Uterus (tissue), 3 donors: ENCODE measurements at regions not wholly inside any gene's neighbourhood (a gene's known extent, or its start where the extent isn't known, plus 50 kb on each side); places are given as distances from the start of the nearest gene placed in this dataset.
A peak's percentile ranks its signal among the peaks of the same experiment; 100 is the strongest.

Experiments
- DNase-seq, 2 donors: peaks; one replicate each; pipeline ENCODE4 v3.0.0-alpha.2; 2019 to 2020
- H3K27ac ChIP-seq, 2 donors: fragments of 200-600 bp; sonication (generic); 1 replicate in 1 of 2; 2 replicates in 1 of 2; pipeline ENCODE4 v1.5.1; 2016 to 2018
- H3K27me3 ChIP-seq, 2 donors: fragments of 200-600 bp; sonication (generic); one replicate each; pipeline ENCODE4 v1.5.1; 2018 to 2019; ENCODE audit warnings: control low read depth in 1 of 2
- H3K36me3 ChIP-seq, 2 donors: fragments of 200-600 bp; sonication (generic); one replicate each; pipeline ENCODE4 v1.5.1; 2019; ENCODE audit warnings: control low read depth in 1 of 2
- H3K4me1 ChIP-seq, 2 donors: fragments of 200-600 bp; sonication (generic); one replicate each; pipeline ENCODE4 v1.5.1; 2018 to 2019; ENCODE audit warnings: control low read depth in 1 of 2
- H3K4me3 ChIP-seq, 2 donors: fragments of 200-600 bp; sonication (generic); 1 replicate in 1 of 2; 2 replicates in 1 of 2; pipeline ENCODE4 v1.5.1; 2018 to 2019; ENCODE audit warnings: mild to moderate bottlenecking in 1 of 2
- H3K9me3 ChIP-seq, 2 donors: fragments of 200-600 bp; sonication (generic); one replicate each; pipeline ENCODE4 v1.5.1; 2019; ENCODE audit warnings: control low read depth in 1 of 2
- POLR2A ChIP-seq, 2 donors: fragments of 450-650 bp; IDR thresholded peaks; one replicate each; pipeline ENCODE4 v1.6.1; 2016; ENCODE audit warnings: antibody characterized with exemption in 2 of 2, mild to moderate bottlenecking in 1 of 2, moderate library complexity in 1 of 2
- intact Hi-C: fragments of 100-400 bp; cut with DNase I; formaldehyde crosslinking; loops from one replicate; pipeline ENCODE4 v1.15.1; 2023; ENCODE audit warnings: low total_unique reads
- TF ChIP-seq, protein P1 (sequence below), 4 experiments: fragments of 200-600 bp in 2 of 4; fragments of 450-650 bp in 2 of 4; sonication (generic) in 2 of 4; IDR thresholded peaks; one replicate each; pipeline ENCODE4 v1.5.1; 2016 to 2019; ENCODE audit warnings: antibody characterized with exemption in 4 of 4, mild to moderate bottlenecking in 2 of 4, moderate library complexity in 1 of 4
- donor health status: DM: yes; HTN: yes; CAD: no.

DNA sequence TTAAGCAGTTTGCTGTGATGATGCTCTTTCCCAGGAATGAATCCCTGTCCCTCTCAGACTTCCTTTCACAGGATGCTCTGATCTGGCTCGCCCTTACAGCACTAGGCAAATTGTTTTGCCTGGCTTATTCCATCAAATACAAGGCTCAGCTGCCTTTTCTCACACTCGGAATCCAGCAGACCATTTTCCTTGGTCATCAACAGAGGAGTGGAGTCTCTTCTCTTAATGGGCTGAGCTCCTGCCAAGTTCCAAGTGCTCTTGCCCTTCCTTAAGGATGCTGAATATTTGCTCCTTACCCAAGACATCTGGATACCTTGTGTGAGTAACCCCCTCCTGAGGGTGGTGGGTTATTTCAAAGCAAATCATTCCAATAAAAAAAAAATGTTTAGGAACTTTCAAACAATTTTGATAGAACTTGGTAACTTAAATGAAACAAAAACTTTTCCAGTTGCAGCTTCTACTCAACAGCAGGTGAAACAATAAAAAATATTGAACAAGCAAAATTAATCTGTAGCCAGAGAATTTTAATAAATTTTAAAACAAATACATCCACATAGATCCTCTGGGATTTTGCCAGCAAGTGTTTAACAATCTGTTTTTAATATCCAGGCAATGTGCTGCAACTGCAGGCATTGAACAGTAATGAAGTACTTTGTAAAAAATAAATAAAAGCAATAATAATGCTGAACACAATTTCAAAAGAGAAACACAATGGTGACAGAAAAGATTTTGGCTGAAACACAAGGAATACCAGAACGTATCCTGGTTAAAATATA, 264.0 kb upstream of the FAR2 start:
- TF ChIP-seq, protein P1, sequence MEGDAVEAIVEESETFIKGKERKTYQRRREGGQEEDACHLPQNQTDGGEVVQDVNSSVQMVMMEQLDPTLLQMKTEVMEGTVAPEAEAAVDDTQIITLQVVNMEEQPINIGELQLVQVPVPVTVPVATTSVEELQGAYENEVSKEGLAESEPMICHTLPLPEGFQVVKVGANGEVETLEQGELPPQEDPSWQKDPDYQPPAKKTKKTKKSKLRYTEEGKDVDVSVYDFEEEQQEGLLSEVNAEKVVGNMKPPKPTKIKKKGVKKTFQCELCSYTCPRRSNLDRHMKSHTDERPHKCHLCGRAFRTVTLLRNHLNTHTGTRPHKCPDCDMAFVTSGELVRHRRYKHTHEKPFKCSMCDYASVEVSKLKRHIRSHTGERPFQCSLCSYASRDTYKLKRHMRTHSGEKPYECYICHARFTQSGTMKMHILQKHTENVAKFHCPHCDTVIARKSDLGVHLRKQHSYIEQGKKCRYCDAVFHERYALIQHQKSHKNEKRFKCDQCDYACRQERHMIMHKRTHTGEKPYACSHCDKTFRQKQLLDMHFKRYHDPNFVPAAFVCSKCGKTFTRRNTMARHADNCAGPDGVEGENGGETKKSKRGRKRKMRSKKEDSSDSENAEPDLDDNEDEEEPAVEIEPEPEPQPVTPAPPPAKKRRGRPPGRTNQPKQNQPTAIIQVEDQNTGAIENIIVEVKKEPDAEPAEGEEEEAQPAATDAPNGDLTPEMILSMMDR (IDR thresholded peaks at IDR 0.05), result no peak
- no peak for TF ChIP-seq POLR2A (IDR thresholded peaks at IDR 0.05)
- Histone ChIP-seq H3K9me3 (no peaks in the 10 kb centered on the region), H3K27ac (peak overlapping the region in 1 of 2 donors; percentile 14), H3K4me3 (no peak overlapping the region), H3K27me3 (no peaks in the 10 kb centered on the region), H3K36me3 (no peaks in the 10 kb centered on the region), H3K4me1 (no peaks in the 10 kb centered on the region)
- intact Hi-C loops, result no loop called here
- no peak for DNase-seq

DNA sequence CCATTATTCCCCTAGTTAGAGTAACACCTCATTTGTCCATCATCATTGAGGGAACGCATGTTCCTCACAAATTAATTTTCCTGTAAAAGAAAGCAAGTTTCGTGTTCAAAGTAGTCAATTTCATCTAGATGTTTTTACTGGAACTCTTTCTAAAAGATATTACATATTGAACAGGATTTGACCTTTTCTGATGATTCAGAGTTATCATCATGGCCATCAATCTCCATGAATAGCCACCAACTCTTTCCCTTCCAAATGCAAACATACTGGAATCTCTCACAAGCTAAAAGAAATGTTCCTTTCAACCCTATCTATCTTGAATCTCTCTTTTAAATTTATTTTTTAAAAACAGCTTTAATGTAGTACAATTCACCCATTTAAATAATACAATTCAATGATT, 263.1 kb upstream of the FAR2 start:
- no peak for TF ChIP-seq POLR2A (IDR thresholded peaks at IDR 0.05)
- TF ChIP-seq, protein P1 (IDR thresholded peaks at IDR 0.05), result no peak
- intact Hi-C loops, result no loop called here
- Histone ChIP-seq H3K27me3 (no peaks in the 10 kb centered on the region), H3K36me3 (no peaks in the 10 kb centered on the region), H3K4me3 (no peak overlapping the region), H3K27ac (no peak overlapping the region), H3K4me1 (no peaks in the 10 kb centered on the region), H3K9me3 (no peaks in the 10 kb centered on the region)
- no peak for DNase-seq

DNA sequence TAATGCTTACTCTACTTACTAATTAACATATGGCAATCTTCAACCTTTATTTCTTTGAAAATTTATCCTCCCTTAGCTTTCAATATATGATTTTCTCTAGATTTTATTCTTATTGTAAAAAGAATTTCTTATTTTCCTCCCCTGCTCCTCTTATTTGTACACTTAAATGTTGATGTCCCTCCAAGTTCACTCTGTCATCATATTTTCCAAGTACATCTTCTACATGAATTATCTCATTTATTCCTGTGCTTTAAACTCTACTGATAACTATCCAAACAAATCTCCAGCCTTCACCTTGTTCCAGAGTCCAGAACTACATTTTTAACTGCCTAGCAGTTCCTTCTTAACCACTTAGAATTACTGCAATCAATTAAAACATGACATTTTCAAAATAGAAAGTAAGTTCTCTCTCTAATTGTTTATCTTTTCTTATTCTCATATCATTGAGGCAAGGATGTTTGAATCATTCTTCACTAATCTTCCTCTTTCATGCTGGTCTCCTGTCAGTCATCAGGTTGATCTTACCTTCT, 261.6 kb upstream of the FAR2 start:
- Histone ChIP-seq H3K4me1 (no peaks in the 10 kb centered on the region), H3K9me3 (no peaks in the 10 kb centered on the region), H3K27ac (no peak overlapping the region), H3K27me3 (no peaks in the 10 kb centered on the region), H3K4me3 (no peak overlapping the region), H3K36me3 (no peaks in the 10 kb centered on the region)
- intact Hi-C loops, result no loop called here
- no peak for DNase-seq
- TF ChIP-seq, protein P1 (IDR thresholded peaks at IDR 0.05), result no peak
- no peak for TF ChIP-seq POLR2A (IDR thresholded peaks at IDR 0.05)

DNA sequence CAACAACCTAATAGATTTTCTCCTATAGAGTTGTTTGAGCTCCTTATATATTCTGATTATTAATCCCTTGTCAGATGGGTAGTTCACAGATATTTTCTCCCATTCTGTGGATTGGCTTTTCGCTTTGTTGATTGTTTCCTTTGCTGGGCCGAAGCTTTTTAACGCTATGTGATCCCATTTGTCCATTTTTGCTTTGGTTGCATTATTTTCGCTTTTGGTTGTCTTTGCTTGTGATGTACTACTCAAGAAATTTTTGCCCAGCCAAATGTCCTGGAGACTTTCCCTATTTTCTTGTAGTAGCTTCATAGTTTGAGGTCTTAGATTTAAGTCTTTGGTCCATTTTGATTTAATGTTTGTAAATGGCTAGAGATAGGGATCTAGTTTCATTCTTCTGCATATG, 258.4 kb upstream of the FAR2 start:
- DNase-seq, result no peak
- H3K27ac ChIP-seq, result no peak overlapping the region
- H3K9me3 ChIP-seq, result no peaks in the 10 kb centered on the region
- no peaks in the 10 kb centered on the region for H3K4me1 ChIP-seq
- no peak overlapping the region for H3K4me3 ChIP-seq
- TF ChIP-seq, protein P1 (IDR thresholded peaks at IDR 0.05), result no peak
- no peak for TF ChIP-seq POLR2A (IDR thresholded peaks at IDR 0.05)
- H3K36me3 ChIP-seq, result no peaks in the 10 kb centered on the region
- no peaks in the 10 kb centered on the region for H3K27me3 ChIP-seq
- intact Hi-C loops, result no loop called here

DNA sequence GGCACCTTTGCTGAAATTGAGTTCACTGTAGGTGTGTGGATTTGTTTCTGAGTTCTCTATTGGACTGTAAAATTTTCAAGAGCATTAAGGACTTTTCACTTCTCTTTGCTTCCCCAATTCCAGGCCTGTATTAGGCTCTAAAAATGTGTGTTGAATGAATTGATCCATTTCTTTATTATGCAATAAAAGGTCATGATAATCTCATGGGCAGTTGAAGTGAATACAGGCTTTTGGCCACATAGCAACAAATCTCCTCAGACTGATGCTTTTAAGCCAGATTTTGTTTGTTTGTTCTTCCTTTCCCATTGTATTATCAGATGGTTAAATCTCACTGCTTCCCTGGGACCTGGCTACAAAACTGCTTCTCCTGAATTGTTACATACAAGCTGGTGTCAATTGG, 258.0 kb upstream of the FAR2 start:
- H3K4me3 ChIP-seq, result no peak overlapping the region
- H3K27me3 ChIP-seq, result no peaks in the 10 kb centered on the region
- DNase-seq, result no peak
- H3K9me3 ChIP-seq, result no peaks in the 10 kb centered on the region
- no peaks in the 10 kb centered on the region for H3K4me1 ChIP-seq
- intact Hi-C loops, result no loop called here
- no peaks in the 10 kb centered on the region for H3K36me3 ChIP-seq
- H3K27ac ChIP-seq, result no peak overlapping the region
- no peak for TF ChIP-seq POLR2A (IDR thresholded peaks at IDR 0.05)
- TF ChIP-seq, protein P1 (IDR thresholded peaks at IDR 0.05), result no peak
